ENCODE measurements at regions not wholly inside any gene's neighbourhood (a gene's known extent, or its start where the extent isn't known, plus 50 kb on each side); places are given as distances from the start of the nearest gene placed in this dataset.

GRCh38 chr3:23100106-23100505, 103.0 kb upstream of the UBE2E2 start:
- Histone ChIP-seq H3K9me3 (no peaks in the 10 kb centered on the region), H3K4me1 (no peaks in the 10 kb centered on the region), H3K36me3 (no peaks in the 10 kb centered on the region), H3K4me3 (no peak overlapping the region), H3K27me3 (no peaks in the 10 kb centered on the region), H3K27ac (no peak overlapping the region)
- 92 to 95% methylated on average over 9 of the region's 9 CpGs for WGBS, 2 donors
- DNase-seq: no peak
- TF ChIP-seq POLR2AphosphoS5 (IDR thresholded peaks at IDR 0.05): no peak
- TF ChIP-seq CTCF (IDR thresholded peaks at IDR 0.05): no peak
- no peak for TF ChIP-seq EP300 (IDR thresholded peaks at IDR 0.05)
- no peak for TF ChIP-seq POLR2A (IDR thresholded peaks at IDR 0.05)
- intact Hi-C loops (cut with DNase I): no loop called here

- no peaks in the 10 kb centered on the region for H3K27me3 ChIP-seq
- no peak for DNase-seq
- no peak overlapping the region for H3K4me3 ChIP-seq
- TF ChIP-seq POLR2A (IDR thresholded peaks at IDR 0.05) (no peak), CTCF (IDR thresholded peaks at IDR 0.05) (no peak), POLR2AphosphoS5 (IDR thresholded peaks at IDR 0.05) (no peak), EP300 (IDR thresholded peaks at IDR 0.05) (no peak)
- no peaks in the 10 kb centered on the region for H3K36me3 ChIP-seq
- no peaks in the 10 kb centered on the region for H3K4me1 ChIP-seq
- intact Hi-C loops (cut with DNase I): no loop called here
- H3K27ac ChIP-seq: no peak overlapping the region
- no peaks in the 10 kb centered on the region for H3K9me3 ChIP-seq
- 15 to 67% methylated on average over 1 of the region's 1 CpG for WGBS, 2 donors
These were observed 99.4 kb upstream of the UBE2E2 start for GRCh38 chr3:23103764-23104163.

- H3K4me1 ChIP-seq: no peaks in the 10 kb centered on the region
- no peak for DNase-seq
- H3K27me3 ChIP-seq: no peaks in the 10 kb centered on the region
- no peak overlapping the region for H3K4me3 ChIP-seq
- no peaks in the 10 kb centered on the region for H3K9me3 ChIP-seq
- intact Hi-C loops (cut with DNase I): no loop called here
- no peak for TF ChIP-seq POLR2A (IDR thresholded peaks at IDR 0.05)
- no peak for TF ChIP-seq POLR2AphosphoS5 (IDR thresholded peaks at IDR 0.05)
- no peak for TF ChIP-seq EP300 (IDR thresholded peaks at IDR 0.05)
- no peak for TF ChIP-seq CTCF (IDR thresholded peaks at IDR 0.05)
- no peaks in the 10 kb centered on the region for H3K36me3 ChIP-seq
- no peak overlapping the region for H3K27ac ChIP-seq
These were observed 98.1 kb upstream of the UBE2E2 start for GRCh38 chr3:23105048-23105447.

GRCh38 chr3:23106666-23107065, 96.5 kb upstream of the UBE2E2 start:
- WGBS, 2 donors: 95 to 96% methylated on average over 3 of the region's 3 CpGs
- Histone ChIP-seq H3K27me3 (no peaks in the 10 kb centered on the region), H3K4me1 (no peaks in the 10 kb centered on the region), H3K4me3 (no peak overlapping the region), H3K27ac (no peak overlapping the region), H3K9me3 (no peaks in the 10 kb centered on the region), H3K36me3 (no peaks in the 10 kb centered on the region)
- DNase-seq: no peak
- no peak for TF ChIP-seq CTCF (IDR thresholded peaks at IDR 0.05)
- intact Hi-C loops (cut with DNase I): no loop called here

- H3K4me1 ChIP-seq: no peaks in the 10 kb centered on the region
- H3K27ac ChIP-seq: no peak overlapping the region
- no peaks in the 10 kb centered on the region for H3K9me3 ChIP-seq
- no peaks in the 10 kb centered on the region for H3K36me3 ChIP-seq
- no peak for DNase-seq
- TF ChIP-seq POLR2AphosphoS5 (IDR thresholded peaks at IDR 0.05) (no peak), EP300 (IDR thresholded peaks at IDR 0.05) (no peak), CTCF (IDR thresholded peaks at IDR 0.05) (no peak), POLR2A (IDR thresholded peaks at IDR 0.05) (no peak)
- H3K4me3 ChIP-seq: no peak overlapping the region
- no peaks in the 10 kb centered on the region for H3K27me3 ChIP-seq
- intact Hi-C loops (cut with DNase I): no loop called here
These were observed 95.9 kb upstream of the UBE2E2 start for GRCh38 chr3:23107221-23107620.
